B cell (primary cell): ENCODE measurements at regions not wholly inside any gene's neighbourhood (a gene's known extent, or its start where the extent isn't known, plus 50 kb on each side); places are given as distances from the start of the nearest gene placed in this dataset.

Source experiments
- ATAC-seq: fragments of 200-7000 bp; cut with Tn5 transposase; one replicate; pipeline ENCODE4 v1.10.0; 2021; ENCODE audit warnings: low read depth, mild to moderate bottlenecking, moderate number of reproducible peaks, moderate library complexity
- CTCF ChIA-PET: fragments of 350-600 bp; sonication (Branson Sonifier 250); formaldehyde crosslinking; loops from one replicate; lab custom pipeline; 2021; ENCODE audit warnings: antibody characterized with exemption, inconsistent platforms; lab: Charles Lee
- POLR2A ChIA-PET: fragments of 350-600 bp; sonication (Branson Sonifier 250); formaldehyde crosslinking; loops from one replicate; lab custom pipeline; 2021; ENCODE audit warnings: antibody characterized with exemption; lab: Charles Lee
- DNase-seq: peaks from one replicate; pipeline ENCODE4 v3.0.0; 2013
- H2AFZ ChIP-seq: 2 replicates; pipeline ENCODE4 v1.6.1; 2012; ENCODE audit warnings: mild to moderate bottlenecking, low read depth, low read length; ENCODE audit not compliant: insufficient read depth, poor library complexity, severe bottlenecking
- H3K27ac ChIP-seq, 2 donors: 1 replicate in 1 of 2; 2 replicates in 1 of 2; pipeline ENCODE4 v1.5.1; 2012 to 2013; ENCODE audit warnings: low read length in 2 of 2, mild to moderate bottlenecking in 2 of 2, moderate library complexity in 1 of 2
- H3K27me3 ChIP-seq, 4 experiments: fragments of 200-600 bp in 1 of 4; sonication (generic) in 1 of 4; replicated peaks in 1 of 4; 1 replicate in 2 of 4; 2 replicates in 2 of 4; pipeline versions ENCODE4 v1.6.1 to v1.7.0; 2013 to 2016; ENCODE audit warnings: low read length in 3 of 4, mild to moderate bottlenecking in 2 of 4, mixed read lengths in 1 of 4, moderate library complexity in 1 of 4; ENCODE audit not compliant: insufficient read depth in 4 of 4, control insufficient read depth in 3 of 4; ENCODE audit errors: control extremely low read depth in 1 of 4
- H3K36me3 ChIP-seq, 2 experiments: replicated peaks in 1 of 2; 1 replicate in 1 of 2; 2 replicates in 1 of 2; pipeline versions ENCODE4 v1.6.1 to v1.7.1; 2013; ENCODE audit warnings: low read length in 1 of 2; ENCODE audit not compliant: insufficient read depth in 2 of 2, control insufficient read depth in 1 of 2; ENCODE audit errors: control extremely low read depth in 1 of 2, extremely low read depth in 1 of 2
- H3K4me1 ChIP-seq, 2 donors: fragments of 200-600 bp in 1 of 2; sonication (generic) in 1 of 2; 1 replicate in 1 of 2; 2 replicates in 1 of 2; pipeline versions ENCODE4 v1.5.1 to v1.6.1; 2013 to 2017; ENCODE audit warnings: low read length in 2 of 2; ENCODE audit not compliant: control insufficient read depth in 2 of 2, insufficient read depth in 2 of 2
- H3K4me2 ChIP-seq: replicated peaks from 2 replicates; pipeline ENCODE3; 2012; ENCODE audit warnings: mild to moderate bottlenecking, low read depth, low read length; ENCODE audit not compliant: poor library complexity, severe bottlenecking
- H3K4me3 ChIP-seq, 5 experiments: fragments of 200-600 bp in 1 of 5; sonication (generic) in 1 of 5; 1 replicate in 3 of 5; 2 replicates in 2 of 5; pipeline versions ENCODE4 v1.5.1 to v1.7.0; 2011 to 2016; ENCODE audit warnings: low read length in 4 of 5, mild to moderate bottlenecking in 4 of 5, low read depth in 2 of 5, control low read depth in 1 of 5, moderate library complexity in 1 of 5; ENCODE audit not compliant: insufficient read depth in 1 of 5; ENCODE audit errors: control extremely low read depth in 1 of 5, extremely low read depth in 1 of 5
- H3K79me2 ChIP-seq: fragments of 200-600 bp; sonication (generic); one replicate; pipeline ENCODE4 v1.6.0; 2016; ENCODE audit warnings: low read length; ENCODE audit not compliant: control insufficient read depth, insufficient read depth
- H3K9ac ChIP-seq: fragments of 200-600 bp; sonication (generic); 2 replicates; pipeline ENCODE4 v1.6.1; 2017; ENCODE audit warnings: mild to moderate bottlenecking, low read length, moderate library complexity
- H3K9me3 ChIP-seq, 3 donors: one replicate each; pipeline versions ENCODE4 v1.6.1 to v1.7.1; 2013; ENCODE audit warnings: low read length in 2 of 3; ENCODE audit not compliant: control insufficient read depth in 2 of 3, insufficient read depth in 1 of 3; ENCODE audit errors: control extremely low read depth in 1 of 3
- H4K20me1 ChIP-seq: 2 replicates; pipeline ENCODE4 v1.6.0; 2012; ENCODE audit warnings: mild to moderate bottlenecking, low read length; ENCODE audit not compliant: insufficient read depth, control insufficient read depth, poor library complexity, severe bottlenecking
- H3K27ac Mint-ChIP-seq: one replicate; pipeline ENCODE4 v1.8.0; 2021; ENCODE audit warnings: mixed read lengths
- H3K27me3 Mint-ChIP-seq: one replicate; pipeline ENCODE4 v1.8.0; 2021; ENCODE audit warnings: mixed read lengths
- H3K4me1 Mint-ChIP-seq: one replicate; pipeline ENCODE4 v1.8.0; 2021; ENCODE audit warnings: mixed read lengths
- H3K4me3 Mint-ChIP-seq: one replicate; pipeline ENCODE4 v1.8.0; 2021; ENCODE audit warnings: mixed read lengths
- H3K9me3 Mint-ChIP-seq: one replicate; pipeline ENCODE4 v1.8.0; 2022; ENCODE audit warnings: mixed read lengths; ENCODE audit not compliant: insufficient read depth
- EZH2 ChIP-seq: IDR thresholded peaks from 2 replicates; pipeline ENCODE4 v1.6.1; 2012; ENCODE audit warnings: borderline replicate concordance, low read depth, mild to moderate bottlenecking, moderate library complexity, low read length; ENCODE audit not compliant: insufficient read depth, poor library complexity, severe bottlenecking
- WGBS: methylation state at CpG from one replicate; pipeline ENCODE4 v1.1.5; 2013; ENCODE audit warnings: missing lambda C conversion rate; ENCODE audit not compliant: insufficient coverage; 5-methylcytosine and 5-hydroxymethylcytosine counted together
- intact Hi-C: fragments of 100-400 bp; cut with micrococcal nuclease; formaldehyde crosslinking; loops from one replicate; pipeline ENCODE4 v1.10.0; 2022
- TF ChIP-seq, protein P1 (sequence below): fragments of 200-600 bp; IDR thresholded peaks from one replicate; pipeline ENCODE4 v1.8.0; 2022; ENCODE audit warnings: antibody characterized with exemption, mild to moderate bottlenecking

DNA sequence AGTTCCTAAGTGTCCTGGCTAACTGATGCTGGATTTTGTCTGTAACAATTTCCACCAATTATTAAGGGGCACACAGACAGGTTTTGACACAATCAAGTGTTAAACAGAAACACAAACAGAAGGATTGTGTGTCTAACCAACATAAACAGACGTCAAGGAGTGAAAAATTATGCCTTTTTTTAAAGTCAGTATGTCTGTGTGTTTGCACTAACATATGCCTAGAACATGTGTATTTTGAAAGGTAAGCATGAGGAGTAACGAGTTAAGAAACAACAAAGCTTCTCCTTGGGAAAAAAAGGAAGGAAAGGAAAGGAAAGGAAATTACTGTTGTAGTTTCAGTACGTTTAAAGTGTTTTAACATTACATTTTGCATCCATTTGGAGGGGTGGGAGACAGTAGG lies 466.3 kb upstream of the ID4 start:
- H3K9me3 ChIP-seq = no peaks in the 10 kb centered on the region
- DNase-seq = no peak
- ATAC-seq = no peak
- ChIA-PET POLR2A (no interaction called here), CTCF (no interaction called here)
- H3K4me1 Mint-ChIP-seq = no peaks in the 10 kb centered on the region
- no peak for TF ChIP-seq EZH2
- TF ChIP-seq, protein P1, sequence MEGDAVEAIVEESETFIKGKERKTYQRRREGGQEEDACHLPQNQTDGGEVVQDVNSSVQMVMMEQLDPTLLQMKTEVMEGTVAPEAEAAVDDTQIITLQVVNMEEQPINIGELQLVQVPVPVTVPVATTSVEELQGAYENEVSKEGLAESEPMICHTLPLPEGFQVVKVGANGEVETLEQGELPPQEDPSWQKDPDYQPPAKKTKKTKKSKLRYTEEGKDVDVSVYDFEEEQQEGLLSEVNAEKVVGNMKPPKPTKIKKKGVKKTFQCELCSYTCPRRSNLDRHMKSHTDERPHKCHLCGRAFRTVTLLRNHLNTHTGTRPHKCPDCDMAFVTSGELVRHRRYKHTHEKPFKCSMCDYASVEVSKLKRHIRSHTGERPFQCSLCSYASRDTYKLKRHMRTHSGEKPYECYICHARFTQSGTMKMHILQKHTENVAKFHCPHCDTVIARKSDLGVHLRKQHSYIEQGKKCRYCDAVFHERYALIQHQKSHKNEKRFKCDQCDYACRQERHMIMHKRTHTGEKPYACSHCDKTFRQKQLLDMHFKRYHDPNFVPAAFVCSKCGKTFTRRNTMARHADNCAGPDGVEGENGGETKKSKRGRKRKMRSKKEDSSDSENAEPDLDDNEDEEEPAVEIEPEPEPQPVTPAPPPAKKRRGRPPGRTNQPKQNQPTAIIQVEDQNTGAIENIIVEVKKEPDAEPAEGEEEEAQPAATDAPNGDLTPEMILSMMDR = no peak
- H3K27ac Mint-ChIP-seq = no peak overlapping the region
- H4K20me1 ChIP-seq = no peaks in the 10 kb centered on the region
- H3K9ac ChIP-seq = no peak overlapping the region
- no peak overlapping the region for H3K27ac ChIP-seq
- no peaks in the 10 kb centered on the region for H3K79me2 ChIP-seq
- H3K27me3 Mint-ChIP-seq = no peaks in the 10 kb centered on the region
- whole genome bisulfite sequencing = 40% methylated on average over 2 of the region's 3 CpGs
- no peak overlapping the region for H3K4me3 ChIP-seq
- no peaks in the 10 kb centered on the region for H3K4me1 ChIP-seq
- H3K9me3 Mint-ChIP-seq = peaks cover 4% of the 10 kb centered on the region
- no peak overlapping the region for H3K4me3 Mint-ChIP-seq
- H3K4me2 ChIP-seq = no peak overlapping the region
- intact Hi-C loops = no loop called here
- no peaks in the 10 kb centered on the region for H3K27me3 ChIP-seq
- no peak overlapping the region for H2AFZ ChIP-seq
- H3K36me3 ChIP-seq = no peaks in the 10 kb centered on the region

GRCh38 chr6:19375613-19376012 lies 461.6 kb upstream of the ID4 start:
- Histone ChIP-seq H3K27ac (no peak overlapping the region), H3K9ac (no peak overlapping the region), H3K4me2 (no peak overlapping the region), H3K27me3 (no peaks in the 10 kb centered on the region), H3K9me3 (no peaks in the 10 kb centered on the region), H3K79me2 (no peaks in the 10 kb centered on the region), H3K4me1 (no peaks in the 10 kb centered on the region), H2AFZ (no peak overlapping the region), H4K20me1 (no peaks in the 10 kb centered on the region), H3K4me3 (no peak overlapping the region), H3K36me3 (no peaks in the 10 kb centered on the region)
- no peak for TF ChIP-seq EZH2
- TF ChIP-seq, protein P1 = no peak
- Mint-ChIP-seq H3K4me1 (no peaks in the 10 kb centered on the region), H3K27me3 (no peaks in the 10 kb centered on the region), H3K9me3 (peaks cover 5% of the 10 kb centered on the region), H3K27ac (no peak overlapping the region), H3K4me3 (no peak overlapping the region)
- no peak for DNase-seq
- no peak for ATAC-seq
- ChIA-PET CTCF (no interaction called here), POLR2A (no interaction called here)
- intact Hi-C loops = no loop called here
